GM19025 (cell line): ENCODE measurements at regions not wholly inside any gene's neighbourhood (a gene's known extent, or its start where the extent isn't known, plus 50 kb on each side); places are given as distances from the start of the nearest gene placed in this dataset.
"Not testable (repeated sequence)": the region's sequence is repeated elsewhere in the genome, so short reads cannot be mapped to it uniquely, and the experiment has no call there.

Source experiments
- ATAC-seq: cut with Tn5 transposase; IDR thresholded peaks from one replicate; pipeline ENCODE4 v1.9.1; 2021; ENCODE audit warnings: mild to moderate bottlenecking, low read depth, moderate library complexity; ENCODE audit not compliant: unreplicated experiment

GRCh38 chr10:87416892-87417291 is 59.3 kb downstream of the NUTM2D start:
- ATAC-seq: not testable (repeated sequence)

DNA sequence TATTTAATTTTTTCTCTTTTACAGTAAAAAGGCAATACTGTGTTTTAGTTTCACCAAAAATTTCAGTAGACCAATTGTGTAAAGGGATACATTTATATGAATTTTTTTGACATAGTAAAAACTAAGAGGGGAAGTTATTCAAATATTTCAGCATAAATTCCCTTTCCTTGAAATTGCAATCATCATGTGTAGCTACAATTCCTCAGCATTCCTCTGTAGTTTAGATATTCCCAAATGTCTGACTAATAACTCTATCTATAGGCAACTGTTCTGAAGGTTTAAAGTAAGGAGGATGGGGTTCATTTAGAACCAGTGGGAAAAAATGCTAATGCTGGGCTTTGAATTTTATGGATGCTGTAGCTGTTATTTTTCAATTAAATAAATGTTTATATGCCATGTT is 65.1 kb downstream of the NUTM2D start:
- not testable (repeated sequence) for ATAC-seq

DNA sequence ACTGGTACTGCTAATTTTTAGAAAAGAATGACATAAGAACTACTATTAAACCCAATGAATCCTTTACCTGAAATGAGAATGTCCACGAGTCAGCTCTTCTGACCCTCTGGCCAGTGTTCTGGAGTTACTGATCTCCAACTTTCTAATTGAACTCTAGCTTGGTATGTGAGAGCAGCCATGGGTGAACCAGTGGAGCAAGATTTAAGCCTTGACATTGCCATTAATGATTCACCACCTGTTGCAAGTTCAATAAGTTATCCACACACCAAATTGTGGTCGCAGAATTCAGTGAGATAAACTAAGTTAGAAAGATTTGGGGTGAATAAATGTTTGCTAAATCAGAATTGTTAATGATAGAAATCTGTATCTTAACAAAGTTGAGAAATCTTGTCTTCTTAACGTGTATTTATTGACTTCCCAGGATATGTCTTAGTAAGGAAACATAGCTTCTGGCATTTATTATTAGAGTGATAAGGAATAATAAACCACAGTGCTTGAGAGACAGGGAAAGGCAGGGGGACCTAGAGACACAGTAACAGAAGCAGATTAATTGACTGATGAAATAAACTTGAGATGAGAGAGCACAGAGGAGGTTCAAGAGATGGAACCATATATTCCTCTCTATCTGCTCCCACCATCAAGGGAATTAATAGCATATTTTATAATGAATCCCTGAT is 67.3 kb downstream of the NUTM2D start:
- not testable (repeated sequence) for ATAC-seq

- not testable (repeated sequence) for ATAC-seq
Measured at GRCh38 chr10:87433836-87434235, 70.9 kb upstream of the MINPP1 start.

- ATAC-seq: not testable (repeated sequence)
Measured at GRCh38 chr10:87435295-87435826, 69.3 kb upstream of the MINPP1 start.

- peak; percentile 72 for ATAC-seq
Measured at GRCh38 chr10:87436104-87436503, 68.6 kb upstream of the MINPP1 start.

DNA sequence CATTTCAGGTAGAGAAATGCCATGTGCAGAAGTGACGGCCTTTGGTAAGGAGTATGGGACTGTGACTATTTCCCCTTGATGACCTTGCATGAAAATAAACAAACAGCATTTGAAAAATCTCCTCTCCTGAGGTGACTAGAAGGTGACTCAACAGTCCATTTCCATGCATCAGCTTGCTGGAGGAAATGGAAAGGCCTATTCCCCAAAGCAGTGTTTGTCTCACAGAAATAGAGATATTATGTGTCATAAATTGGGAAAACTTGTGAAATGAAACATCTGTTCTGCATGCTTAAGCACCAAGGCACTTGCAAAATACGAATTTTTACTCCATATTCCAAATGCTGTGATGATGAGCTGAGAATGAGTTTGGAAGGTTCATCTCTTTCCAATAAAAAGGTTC is 67.2 kb upstream of the MINPP1 start:
- ATAC-seq: not testable (repeated sequence)
